Activated T-cell treated with anti-CD3 and anti-CD28 coated beads, Interleukin-2, amount 50 U/mL, for 24 hours (primary cell): ENCODE measurements at regions not wholly inside any gene's neighbourhood (a gene's known extent, or its start where the extent isn't known, plus 50 kb on each side); places are given as distances from the start of the nearest gene placed in this dataset.

Experiments used
- DNase-seq: peaks from one replicate; pipeline ENCODE4 v3.0.0-alpha.2; 2020
- H3K27ac Mint-ChIP-seq: 2 replicates; pipeline ENCODE4 v1.8.0; 2020; ENCODE audit warnings: mild to moderate bottlenecking, mixed read lengths
- H3K27me3 Mint-ChIP-seq: 2 replicates; pipeline ENCODE4 v1.8.0; 2020; ENCODE audit warnings: mixed read lengths
- H3K36me3 Mint-ChIP-seq: 2 replicates; pipeline ENCODE4 v1.8.0; 2020; ENCODE audit warnings: low read depth, mixed read lengths
- H3K4me1 Mint-ChIP-seq: 2 replicates; pipeline ENCODE4 v1.8.0; 2020; ENCODE audit warnings: low read depth, mixed read lengths
- H3K4me3 Mint-ChIP-seq: 2 replicates; pipeline ENCODE4 v1.8.0; 2020; ENCODE audit warnings: mild to moderate bottlenecking, moderate library complexity, mixed read lengths
- H3K9me3 Mint-ChIP-seq: 2 replicates; pipeline ENCODE4 v1.8.0; 2020; ENCODE audit warnings: mixed read lengths

GRCh38 chr1:116855773-116856201, 53.9 kb upstream of the PTGFRN start:
- no peaks in the 10 kb centered on the region for H3K27me3 Mint-ChIP-seq
- H3K36me3 Mint-ChIP-seq, result no peaks in the 10 kb centered on the region
- H3K9me3 Mint-ChIP-seq, result no peaks in the 10 kb centered on the region
- no peak for DNase-seq
- H3K27ac Mint-ChIP-seq, result no peak overlapping the region
- peaks cover 31% of the 10 kb centered on the region for H3K4me1 Mint-ChIP-seq
- H3K4me3 Mint-ChIP-seq, result no peak overlapping the region

- Mint-ChIP-seq H3K9me3 (no peaks in the 10 kb centered on the region), H3K4me1 (peaks cover 31% of the 10 kb centered on the region), H3K27ac (no peak overlapping the region), H3K36me3 (no peaks in the 10 kb centered on the region), H3K27me3 (no peaks in the 10 kb centered on the region), H3K4me3 (no peak overlapping the region)
- no peak for DNase-seq
Measured at GRCh38 chr1:116856312-116856711, 53.4 kb upstream of the PTGFRN start.

- Mint-ChIP-seq H3K9me3 (no peaks in the 10 kb centered on the region), H3K4me3 (no peak overlapping the region), H3K36me3 (no peaks in the 10 kb centered on the region), H3K27ac (no peak overlapping the region), H3K4me1 (peaks cover 31% of the 10 kb centered on the region), H3K27me3 (no peaks in the 10 kb centered on the region)
- DNase-seq, result no peak
Measured at GRCh38 chr1:116857092-116857491, 52.6 kb upstream of the PTGFRN start.
